HepG2 (cell line): ENCODE measurements at regions not wholly inside any gene's neighbourhood (a gene's known extent, or its start where the extent isn't known, plus 50 kb on each side); places are given as distances from the start of the nearest gene placed in this dataset.

ENCODE experiments used
- ETV5 ChIP-seq: IDR thresholded peaks from 2 replicates; pipeline ENCODE4 v1.6.1; 2018; ENCODE audit warnings: missing biosample characterization, missing genetic modification reagents, inconsistent platforms, borderline replicate concordance
- EZH2 ChIP-seq: conservative IDR thresholded peaks from 2 replicates; pipeline ENCODE4 v1.6.1; 2012; ENCODE audit warnings: mild to moderate bottlenecking, low read depth, low read length, moderate library complexity
- FIP1L1 ChIP-seq: fragments of 200-400 bp; formaldehyde crosslinking; IDR thresholded peaks from 2 replicates; pipeline ENCODE4 v1.6.1; 2018; ENCODE audit warnings: low read depth, mild to moderate bottlenecking, low read length, moderate library complexity, borderline replicate concordance; ENCODE audit not compliant: insufficient read depth
- IRF1 ChIP-seq: sonication (generic); formaldehyde crosslinking; IDR thresholded peaks from 2 replicates; pipeline ENCODE4 v1.4.0; 2020; ENCODE audit warnings: low read depth, mild to moderate bottlenecking, missing genetic modification reagents
- KDM5A ChIP-seq: fragments of 200-600 bp; sonication (generic); IDR thresholded peaks from 2 replicates; pipeline ENCODE4 v1.7.0; 2018; ENCODE audit warnings: antibody characterized with exemption, mild to moderate bottlenecking, low read length, borderline replicate concordance
- POLR2A ChIP-seq, 2 experiments: IDR thresholded peaks; 2 replicates each; pipeline ENCODE4 v1.6.1; 2011; ENCODE audit warnings: low read depth in 2 of 2, low read length in 2 of 2, mild to moderate bottlenecking in 1 of 2, moderate library complexity in 1 of 2; ENCODE audit not compliant: insufficient read depth in 1 of 2
- ZNF280D ChIP-seq: sonication (generic); formaldehyde crosslinking; IDR thresholded peaks from 2 replicates; pipeline ENCODE4 v1.5.1; 2020; ENCODE audit warnings: mild to moderate bottlenecking, missing genetic modification reagents
- ZNF576 ChIP-seq: sonication (generic); formaldehyde crosslinking; IDR thresholded peaks from 2 replicates; pipeline ENCODE4 v1.4.0; 2020; ENCODE audit warnings: mild to moderate bottlenecking, missing genetic modification reagents

GRCh38 chr1:218200979-218201378 lies 84.1 kb upstream of the RRP15 start:
- TF ChIP-seq POLR2A (IDR thresholded peaks at IDR 0.05; ENCODE audit: insufficient read depth in 1 of 2, low read depth in 2 of 2, low read length in 2 of 2), result no peak
- TF ChIP-seq EZH2, result no peak
- no peak for TF ChIP-seq ETV5
- no peak for TF ChIP-seq ZNF576
- TF ChIP-seq IRF1 (CRISPR knock-in tag), result no peak
- no peak for TF ChIP-seq FIP1L1
- no peak for TF ChIP-seq ZNF280D (CRISPR knock-in tag)
- no peak for TF ChIP-seq KDM5A
